PC-3 (cell line): ENCODE measurements at regions not wholly inside any gene's neighbourhood (a gene's known extent, or its start where the extent isn't known, plus 50 kb on each side); places are given as distances from the start of the nearest gene placed in this dataset.

Source experiments
- ATAC-seq: fragments of 200-7000 bp; cut with Tn5 transposase; 2 replicates; pipeline ENCODE4 v1.9.1; 2020; ENCODE audit warnings: mild to moderate bottlenecking, moderate library complexity
- BruUV-seq: library from RNA; stranded (reverse); fragments of 400-500 nt; replicated peaks from 2 replicates; lab custom pipeline; 2021; lab: Mats Ljungman, UMichigan
- CTCF ChIA-PET: fragments of 300-600 bp; sonication (Branson Sonifier 250); formaldehyde crosslinking; loops from one replicate; lab custom pipeline; 2022; ENCODE audit warnings: antibody characterized with exemption; lab: Charles Lee
- POLR2A ChIA-PET: fragments of 300-600 bp; sonication (Branson Sonifier 250); formaldehyde crosslinking; loops from one replicate; lab custom pipeline; 2022; ENCODE audit warnings: antibody characterized with exemption; ENCODE audit not compliant: unreplicated experiment; lab: Charles Lee
- DNase-seq: peaks from one replicate; pipeline ENCODE4 v3.0.0-alpha.2; 2015
- H2AFZ ChIP-seq: fragments of 300-600 bp; sonication (generic); 2 replicates; pipeline ENCODE4 v1.6.0; 2016; ENCODE audit warnings: antibody characterized with exemption, low read length
- H3F3A ChIP-seq: fragments of 300-600 bp; sonication (generic); one replicate; pipeline ENCODE4 v1.6.0; 2017; ENCODE audit warnings: antibody characterized with exemption, low read length, control low read depth, mild to moderate bottlenecking; ENCODE audit not compliant: unreplicated experiment
- H3K27ac ChIP-seq: fragments of 300-600 bp; sonication (generic); 2 replicates; pipeline ENCODE4 v1.5.1; 2016; ENCODE audit warnings: mild to moderate bottlenecking, low read length
- H3K27me3 ChIP-seq: fragments of 300-600 bp; sonication (generic); 2 replicates; pipeline ENCODE4 v1.6.1; 2016; ENCODE audit warnings: low read length, mixed read lengths
- H3K36me3 ChIP-seq: fragments of 300-600 bp; sonication (generic); 2 replicates; pipeline ENCODE4 v1.6.1; 2016; ENCODE audit warnings: low read depth, mixed run types, low read length, mixed read lengths
- H3K4me1 ChIP-seq: fragments of 300-600 bp; sonication (generic); 2 replicates; pipeline ENCODE4 v1.5.1; 2016; ENCODE audit warnings: low read length; ENCODE audit not compliant: insufficient read depth
- H3K4me2 ChIP-seq: fragments of 300-600 bp; sonication (generic); 2 replicates; pipeline ENCODE4 v1.6.0; 2016; ENCODE audit warnings: low read length
- H3K4me3 ChIP-seq: fragments of 300-600 bp; sonication (generic); 2 replicates; pipeline ENCODE4 v1.5.1; 2016; ENCODE audit warnings: mild to moderate bottlenecking, low read length, mixed read lengths
- H3K79me2 ChIP-seq: fragments of 300-600 bp; sonication (generic); 2 replicates; pipeline ENCODE4 v1.6.1; 2017; ENCODE audit warnings: low read length, mixed read lengths
- H3K9ac ChIP-seq: fragments of 300-600 bp; sonication (generic); 2 replicates; pipeline ENCODE4 v1.6.0; 2016; ENCODE audit warnings: mild to moderate bottlenecking, low read length
- H3K9me2 ChIP-seq: fragments of 300-600 bp; sonication (generic); replicated peaks from 2 replicates; pipeline ENCODE4 v1.6.1; 2016; ENCODE audit warnings: mixed run types, low read length, mixed read lengths
- H3K9me3 ChIP-seq: fragments of 300-600 bp; sonication (generic); 2 replicates; pipeline ENCODE4 v1.6.1; 2016; ENCODE audit warnings: low read length, mixed read lengths
- H4K20me1 ChIP-seq: fragments of 300-600 bp; sonication (generic); 2 replicates; pipeline ENCODE4 v1.6.1; 2016; ENCODE audit warnings: low read length, mixed read lengths
- EZH2 ChIP-seq: fragments of 300-600 bp; sonication (generic); IDR thresholded peaks from one replicate; pipeline ENCODE4 v1.6.1; 2017; ENCODE audit warnings: antibody characterized with exemption, mild to moderate bottlenecking, low read length; ENCODE audit not compliant: unreplicated experiment
- EZH2phosphoT487 ChIP-seq: fragments of 300-600 bp; sonication (generic); IDR thresholded peaks from 2 replicates; pipeline ENCODE4 v1.6.1; 2018; ENCODE audit warnings: mild to moderate bottlenecking, antibody characterized with exemption, low read length, borderline replicate concordance
- intact Hi-C: fragments of 100-400 bp; cut with micrococcal nuclease; formaldehyde crosslinking; loops from 2 replicates; pipeline ENCODE4 v1.9.0; 2023
- TF ChIP-seq, protein P1 (sequence below): fragments of 300-600 bp; sonication (generic); conservative IDR thresholded peaks from 2 replicates; pipeline ENCODE4 v1.5.1; 2017; ENCODE audit warnings: antibody characterized with exemption, low read depth, mild to moderate bottlenecking, low read length

DNA sequence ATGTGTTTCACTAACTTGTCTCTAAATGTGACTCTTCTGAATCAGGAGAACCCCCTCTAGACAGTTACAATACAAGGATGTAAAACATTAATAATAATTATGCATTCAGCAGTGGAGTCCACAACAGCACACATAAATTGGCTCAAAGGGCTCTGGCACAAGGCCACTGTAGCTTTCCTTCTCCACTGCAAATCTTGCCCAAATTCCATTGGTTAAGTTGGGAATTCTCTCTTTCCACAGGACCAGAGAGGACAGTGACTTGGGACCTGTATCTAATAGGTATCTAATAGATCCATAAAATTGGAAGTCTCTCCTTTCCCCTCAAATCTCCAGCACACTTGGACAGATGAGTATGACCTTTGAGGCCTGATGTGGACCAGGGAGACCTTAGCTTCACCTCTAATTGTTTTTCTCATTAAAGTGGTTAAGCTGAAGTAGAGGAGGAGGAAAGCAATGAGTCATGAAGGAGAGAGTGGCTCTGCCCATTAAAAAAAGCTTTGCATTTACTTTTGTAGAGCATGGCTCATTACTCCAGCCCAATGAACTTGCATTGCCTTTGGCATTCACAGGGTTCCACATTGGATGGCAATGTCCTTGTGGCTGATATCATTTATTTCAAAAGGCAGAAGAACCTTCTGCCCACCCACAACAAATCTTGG, 72.3 kb upstream of the SH3RF1 start:
- ATAC-seq (peak; percentile 47), DNase-seq (peak; percentile 45)
- ChIA-PET CTCF (no interaction called here), POLR2A (no interaction called here)
- Histone ChIP-seq H3K9me2 (no peaks in the 10 kb centered on the region), H3K4me2 (no peak overlapping the region), H2AFZ (no peak overlapping the region), H3K27ac (peak overlapping the region; percentile 98), H3K36me3 (no peaks in the 10 kb centered on the region), H3K4me3 (no peak overlapping the region), H3K79me2 (no peaks in the 10 kb centered on the region), H3K9ac (no peak overlapping the region), H3K4me1 (peaks cover 37% of the 10 kb centered on the region), H3F3A (no peaks in the 10 kb centered on the region), H4K20me1 (no peaks in the 10 kb centered on the region), H3K27me3 (no peaks in the 10 kb centered on the region), H3K9me3 (no peaks in the 10 kb centered on the region)
- BruUV-seq: no TSS peak
- no peak for TF ChIP-seq EZH2
- TF ChIP-seq, protein P1, sequence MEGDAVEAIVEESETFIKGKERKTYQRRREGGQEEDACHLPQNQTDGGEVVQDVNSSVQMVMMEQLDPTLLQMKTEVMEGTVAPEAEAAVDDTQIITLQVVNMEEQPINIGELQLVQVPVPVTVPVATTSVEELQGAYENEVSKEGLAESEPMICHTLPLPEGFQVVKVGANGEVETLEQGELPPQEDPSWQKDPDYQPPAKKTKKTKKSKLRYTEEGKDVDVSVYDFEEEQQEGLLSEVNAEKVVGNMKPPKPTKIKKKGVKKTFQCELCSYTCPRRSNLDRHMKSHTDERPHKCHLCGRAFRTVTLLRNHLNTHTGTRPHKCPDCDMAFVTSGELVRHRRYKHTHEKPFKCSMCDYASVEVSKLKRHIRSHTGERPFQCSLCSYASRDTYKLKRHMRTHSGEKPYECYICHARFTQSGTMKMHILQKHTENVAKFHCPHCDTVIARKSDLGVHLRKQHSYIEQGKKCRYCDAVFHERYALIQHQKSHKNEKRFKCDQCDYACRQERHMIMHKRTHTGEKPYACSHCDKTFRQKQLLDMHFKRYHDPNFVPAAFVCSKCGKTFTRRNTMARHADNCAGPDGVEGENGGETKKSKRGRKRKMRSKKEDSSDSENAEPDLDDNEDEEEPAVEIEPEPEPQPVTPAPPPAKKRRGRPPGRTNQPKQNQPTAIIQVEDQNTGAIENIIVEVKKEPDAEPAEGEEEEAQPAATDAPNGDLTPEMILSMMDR: no peak
- intact Hi-C loops: loop anchor here (10.0 kb wide), 1 partner anchor 68 kb away; the partner anchor contains the start of gene SH3RF1

- Histone ChIP-seq H3K9me2 (no peaks in the 10 kb centered on the region), H3K4me3 (no peak overlapping the region), H3K27me3 (no peaks in the 10 kb centered on the region), H3K4me2 (no peak overlapping the region), H3K79me2 (no peaks in the 10 kb centered on the region), H3K9ac (no peak overlapping the region), H3K27ac (no peak overlapping the region), H3K9me3 (no peaks in the 10 kb centered on the region), H3K4me1 (peaks cover 37% of the 10 kb centered on the region), H3F3A (no peaks in the 10 kb centered on the region), H3K36me3 (no peaks in the 10 kb centered on the region), H2AFZ (no peak overlapping the region), H4K20me1 (no peaks in the 10 kb centered on the region)
- ATAC-seq: no peak
- intact Hi-C loops: loop anchor here (10.0 kb wide), 1 partner anchor 68 kb away; the partner anchor contains the start of gene SH3RF1
- no TSS peak for BruUV-seq
- CTCF ChIA-PET: no interaction called here
- POLR2A ChIA-PET: no interaction called here
- TF ChIP-seq EZH2 (no peak), EZH2phosphoT487 (no peak)
- TF ChIP-seq, protein P1: no peak
- no peak for DNase-seq
Measured at GRCh38 chr4:169342159-169342860, 71.6 kb upstream of the SH3RF1 start.

DNA sequence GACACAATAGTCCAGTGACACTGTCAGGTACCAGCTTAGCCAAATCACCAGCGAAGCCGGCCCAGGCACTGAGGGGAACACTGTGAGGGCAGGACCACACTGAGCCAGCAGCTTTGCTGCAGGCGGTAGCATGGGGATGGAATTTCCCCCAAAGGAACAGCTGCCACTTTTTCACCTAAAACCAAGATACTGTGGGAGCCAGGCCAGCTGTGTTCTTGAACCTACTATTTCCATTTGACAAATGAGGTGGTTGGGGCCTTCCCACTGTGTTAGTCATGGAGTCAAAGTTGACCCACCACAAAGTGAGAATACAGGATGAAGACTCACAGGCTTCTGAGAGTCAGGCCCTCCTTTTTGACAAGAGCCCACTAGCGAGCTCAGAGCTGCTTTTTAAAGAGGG, 70.7 kb upstream of the SH3RF1 start:
- Histone ChIP-seq H2AFZ (no peak overlapping the region), H3K79me2 (no peaks in the 10 kb centered on the region), H3K9ac (no peak overlapping the region), H3K9me3 (no peaks in the 10 kb centered on the region), H3K4me2 (no peak overlapping the region), H3K27ac (no peak overlapping the region), H3K36me3 (no peaks in the 10 kb centered on the region), H3K4me3 (no peak overlapping the region), H3K4me1 (peaks cover 35% of the 10 kb centered on the region), H3K9me2 (no peaks in the 10 kb centered on the region), H3K27me3 (no peaks in the 10 kb centered on the region), H4K20me1 (no peaks in the 10 kb centered on the region), H3F3A (no peaks in the 10 kb centered on the region)
- intact Hi-C loops: loop anchor here (10.0 kb wide), 1 partner anchor 67 kb away; the partner anchor contains the start of gene SH3RF1
- BruUV-seq: no TSS peak
- ATAC-seq: no peak
- no peak for DNase-seq
- ChIA-PET POLR2A (interaction anchor here (0.7 kb wide), 1 partner anchor 54 kb away, joined by 3 read pairs; no protein-coding TSS in a partner anchor), CTCF (no interaction called here)
- TF ChIP-seq EZH2: no peak
- TF ChIP-seq EZH2phosphoT487: no peak
- TF ChIP-seq, protein P1: no peak
